ENCODE measurements at regions not wholly inside any gene's neighbourhood (a gene's known extent, or its start where the extent isn't known, plus 50 kb on each side); places are given as distances from the start of the nearest gene placed in this dataset.

- TF ChIP-seq POLR2A (IDR thresholded peaks at IDR 0.05; ENCODE audit: low read depth): no peak
- no peak for TF ChIP-seq CTCF (IDR thresholded peaks at IDR 0.05)
- TF ChIP-seq EP300 (IDR thresholded peaks at IDR 0.05): no peak
Measured at GRCh38 chr15:23983500-23984259, 296.6 kb upstream of the NDN start.

Data from esophagus muscularis mucosa (tissue), 4 donors.